Left lung (tissue), 4 donors: ENCODE measurements at regions not wholly inside any gene's neighbourhood (a gene's known extent, or its start where the extent isn't known, plus 50 kb on each side); places are given as distances from the start of the nearest gene placed in this dataset.

Experiments
- ATAC-seq: fragments of 200-7000 bp; cut with Tn5 transposase; one replicate; pipeline ENCODE4 v1.9.1; 2020; ENCODE audit warnings: moderate library complexity
- DNase-seq, 4 donors: peaks; one replicate each; pipeline ENCODE4 v3.0.0-alpha.2; 2013 to 2020
- H3K27ac ChIP-seq, 2 donors: fragments of 200-600 bp; sonication (generic) in 1 of 2; one replicate each; pipeline versions ENCODE4 v1.5.0 to v1.8.0; 2020 to 2021
- H3K27me3 ChIP-seq, 2 donors: fragments of 200-600 bp; sonication (generic) in 1 of 2; one replicate each; pipeline versions ENCODE4 v1.5.0 to v1.8.0; 2020 to 2021
- H3K36me3 ChIP-seq, 2 donors: fragments of 200-600 bp; sonication (generic) in 1 of 2; one replicate each; pipeline versions ENCODE4 v1.5.0 to v1.8.0; 2020 to 2021
- H3K4me1 ChIP-seq, 2 donors: fragments of 200-600 bp; one replicate each; pipeline ENCODE4 v1.8.0; 2021
- H3K4me3 ChIP-seq, 2 donors: fragments of 200-600 bp; sonication (generic) in 1 of 2; one replicate each; pipeline versions ENCODE4 v1.5.0 to v1.8.0; 2020 to 2021; ENCODE audit warnings: mild to moderate bottlenecking in 1 of 2
- H3K9me3 ChIP-seq, 2 donors: fragments of 200-600 bp; sonication (generic) in 1 of 2; one replicate each; pipeline versions ENCODE4 v1.5.0 to v1.8.0; 2020 to 2021
- intact Hi-C, 2 donors: fragments of 100-400 bp; cut with DNase I; formaldehyde crosslinking; loops; one replicate each; pipeline versions ENCODE4 v1.11.2 to v1.14.2; 2022
- TF ChIP-seq, protein P1 (sequence below), 2 donors: fragments of 200-600 bp; sonication (generic) in 1 of 2; IDR thresholded peaks; one replicate each; pipeline versions ENCODE4 v1.5.0 to v1.8.0; 2021; ENCODE audit warnings: antibody characterized with exemption in 2 of 2
- donor health status: DM: no; HTN: yes; CAD: no.
- donor health status: DM: no; HTN: no; CAD: no.

DNA sequence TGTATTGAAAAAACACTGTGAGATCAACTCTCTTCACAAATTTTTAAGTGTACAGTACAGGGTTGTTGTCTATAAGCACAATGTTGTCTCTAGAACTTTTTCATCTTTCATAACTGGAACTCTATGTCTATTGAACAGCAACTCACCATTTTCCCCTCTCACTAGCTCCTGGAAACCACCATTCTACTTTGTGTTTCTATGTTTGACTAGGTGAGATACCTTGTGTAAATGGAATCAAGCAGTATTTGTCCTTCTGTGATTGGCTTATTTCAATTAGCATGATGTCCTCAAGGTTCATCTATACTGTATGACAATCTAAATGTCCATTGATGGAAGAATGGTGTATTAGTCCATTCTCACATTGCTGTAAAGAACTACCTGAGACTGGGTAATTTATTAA, 210.1 kb upstream of the FUT9 start:
- intact Hi-C loops = no loop called here
- H3K9me3 ChIP-seq = no peaks in the 10 kb centered on the region
- no peaks in the 10 kb centered on the region for H3K36me3 ChIP-seq
- no peaks in the 10 kb centered on the region for H3K4me1 ChIP-seq
- TF ChIP-seq, protein P1, sequence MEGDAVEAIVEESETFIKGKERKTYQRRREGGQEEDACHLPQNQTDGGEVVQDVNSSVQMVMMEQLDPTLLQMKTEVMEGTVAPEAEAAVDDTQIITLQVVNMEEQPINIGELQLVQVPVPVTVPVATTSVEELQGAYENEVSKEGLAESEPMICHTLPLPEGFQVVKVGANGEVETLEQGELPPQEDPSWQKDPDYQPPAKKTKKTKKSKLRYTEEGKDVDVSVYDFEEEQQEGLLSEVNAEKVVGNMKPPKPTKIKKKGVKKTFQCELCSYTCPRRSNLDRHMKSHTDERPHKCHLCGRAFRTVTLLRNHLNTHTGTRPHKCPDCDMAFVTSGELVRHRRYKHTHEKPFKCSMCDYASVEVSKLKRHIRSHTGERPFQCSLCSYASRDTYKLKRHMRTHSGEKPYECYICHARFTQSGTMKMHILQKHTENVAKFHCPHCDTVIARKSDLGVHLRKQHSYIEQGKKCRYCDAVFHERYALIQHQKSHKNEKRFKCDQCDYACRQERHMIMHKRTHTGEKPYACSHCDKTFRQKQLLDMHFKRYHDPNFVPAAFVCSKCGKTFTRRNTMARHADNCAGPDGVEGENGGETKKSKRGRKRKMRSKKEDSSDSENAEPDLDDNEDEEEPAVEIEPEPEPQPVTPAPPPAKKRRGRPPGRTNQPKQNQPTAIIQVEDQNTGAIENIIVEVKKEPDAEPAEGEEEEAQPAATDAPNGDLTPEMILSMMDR (IDR thresholded peaks at IDR 0.05) = no peak
- no peaks in the 10 kb centered on the region for H3K27me3 ChIP-seq
- H3K27ac ChIP-seq = no peak overlapping the region
- H3K4me3 ChIP-seq = no peak overlapping the region
- no peak for DNase-seq
- ATAC-seq = no peak

DNA sequence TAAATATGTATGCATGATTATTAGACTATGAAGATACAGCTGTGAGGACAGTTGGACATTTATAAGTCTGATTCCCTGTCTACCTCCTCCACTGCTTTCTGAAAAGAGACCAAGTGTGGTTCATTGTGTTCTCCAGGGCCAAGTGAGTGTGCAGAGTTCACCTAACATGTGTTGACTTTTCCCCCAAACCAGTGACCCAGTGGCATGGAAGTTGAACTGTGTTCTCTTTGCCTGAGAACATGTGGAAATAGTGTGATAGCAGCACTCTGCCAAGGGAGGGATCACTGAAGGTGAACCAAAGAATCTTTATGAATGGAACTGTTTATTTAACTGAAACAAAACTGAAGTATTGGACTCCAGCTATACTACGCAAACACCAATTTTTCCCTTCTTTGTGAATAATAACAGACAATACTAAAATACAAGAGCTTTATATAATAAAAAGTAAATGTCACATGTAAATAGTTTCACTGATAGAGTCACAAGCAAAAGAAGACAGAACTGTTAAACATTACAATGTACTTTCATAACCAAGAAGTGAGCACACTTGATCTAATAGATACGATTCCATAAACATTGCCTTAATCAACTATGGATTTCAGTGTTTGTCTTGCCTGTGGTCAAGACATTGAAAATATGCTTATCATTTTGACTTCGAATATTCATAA, 200.3 kb upstream of the FUT9 start:
- Histone ChIP-seq H3K36me3 (no peaks in the 10 kb centered on the region), H3K9me3 (no peaks in the 10 kb centered on the region), H3K27me3 (no peaks in the 10 kb centered on the region), H3K4me1 (no peaks in the 10 kb centered on the region), H3K4me3 (no peak overlapping the region), H3K27ac (no peak overlapping the region)
- intact Hi-C loops = no loop called here
- TF ChIP-seq, protein P1 (IDR thresholded peaks at IDR 0.05) = no peak
- ATAC-seq (no peak), DNase-seq (no peak)

DNA sequence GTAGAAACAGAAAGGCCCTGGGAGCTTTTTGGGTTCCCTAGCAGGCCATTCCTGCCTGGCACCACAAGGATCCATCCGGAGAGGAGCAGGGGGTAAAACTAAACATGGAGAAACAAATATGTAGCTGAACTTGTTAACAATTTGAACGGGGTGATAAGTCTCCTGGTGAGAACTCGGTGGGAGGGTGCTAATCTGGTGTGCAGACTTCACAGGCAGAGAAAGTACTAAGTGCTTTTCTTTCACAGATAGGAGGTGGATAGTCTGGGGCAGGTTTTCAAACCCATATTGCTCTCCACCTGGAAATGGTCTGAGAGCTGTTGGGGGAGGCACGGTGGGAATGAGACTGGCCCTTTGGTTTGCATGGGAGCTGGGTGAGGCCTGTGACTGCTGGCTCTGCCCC, 196.3 kb upstream of the FUT9 start:
- DNase-seq (no peak), ATAC-seq (no peak)
- TF ChIP-seq, protein P1 (IDR thresholded peaks at IDR 0.05) = no peak
- H3K36me3 ChIP-seq = no peaks in the 10 kb centered on the region
- H3K4me3 ChIP-seq = no peak overlapping the region
- H3K9me3 ChIP-seq = no peaks in the 10 kb centered on the region
- H3K27me3 ChIP-seq = no peaks in the 10 kb centered on the region
- no peaks in the 10 kb centered on the region for H3K4me1 ChIP-seq
- intact Hi-C loops = no loop called here
- H3K27ac ChIP-seq = no peak overlapping the region

DNA sequence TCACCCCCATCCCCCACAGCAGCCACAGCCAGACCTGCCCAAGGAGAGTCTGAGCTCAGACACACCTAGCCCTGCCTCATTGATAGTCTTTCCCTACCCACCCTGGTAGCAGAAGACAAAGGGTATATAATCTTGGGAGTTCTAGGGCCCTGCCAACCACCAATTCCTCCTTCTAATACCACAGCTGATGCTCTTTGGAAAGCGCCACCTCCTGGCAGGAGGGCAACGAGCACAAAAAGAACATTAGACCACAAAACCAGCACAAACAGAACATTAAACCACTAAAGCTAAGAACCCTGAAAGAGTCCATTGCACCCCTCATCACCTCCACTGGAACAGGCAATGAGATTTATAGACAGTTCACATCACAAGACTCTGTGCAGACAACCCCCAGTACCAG, 195.8 kb upstream of the FUT9 start:
- H3K27ac ChIP-seq = no peak overlapping the region
- DNase-seq = no peak
- ATAC-seq = no peak
- H3K9me3 ChIP-seq = peaks cover 0 to 3% of the 10 kb centered on the region in 2 donors
- no peaks in the 10 kb centered on the region for H3K4me1 ChIP-seq
- TF ChIP-seq, protein P1 (IDR thresholded peaks at IDR 0.05) = no peak
- H3K27me3 ChIP-seq = no peaks in the 10 kb centered on the region
- intact Hi-C loops = no loop called here
- H3K36me3 ChIP-seq = no peaks in the 10 kb centered on the region
- no peak overlapping the region for H3K4me3 ChIP-seq

DNA sequence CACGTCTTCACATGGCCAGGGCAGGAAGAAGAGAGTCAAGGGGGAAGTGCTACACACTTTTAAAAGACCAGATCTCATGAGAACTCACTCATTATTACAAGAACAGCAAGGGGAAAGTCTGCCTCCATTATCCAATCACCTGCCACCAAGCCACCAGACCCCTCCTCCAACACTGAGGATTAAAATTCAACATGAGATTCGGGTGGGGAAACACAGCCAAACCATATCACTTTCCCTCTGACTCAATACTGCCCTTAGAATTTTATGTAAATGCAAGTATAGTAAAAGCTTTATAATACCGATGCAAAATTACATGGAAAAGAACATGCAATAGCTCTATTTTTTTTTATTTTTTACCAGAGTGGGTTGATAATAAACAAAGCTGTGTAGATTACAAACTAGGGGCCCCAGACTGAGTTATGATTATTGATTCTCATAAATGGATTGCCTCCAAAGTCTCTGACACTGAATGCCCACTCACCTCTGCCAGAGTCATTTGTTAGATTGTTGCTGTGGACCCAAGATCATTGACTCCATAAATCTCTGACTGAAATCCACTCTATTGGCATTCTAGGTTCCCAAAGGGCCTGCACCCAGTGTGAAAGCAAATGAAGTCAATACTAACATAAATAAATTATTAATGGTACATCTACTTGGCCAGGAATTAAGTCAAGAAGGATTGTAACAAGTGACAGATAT, 184.8 kb upstream of the FUT9 start:
- no peaks in the 10 kb centered on the region for H3K4me1 ChIP-seq
- TF ChIP-seq, protein P1 (IDR thresholded peaks at IDR 0.05) = no peak
- intact Hi-C loops = no loop called here
- no peaks in the 10 kb centered on the region for H3K27me3 ChIP-seq
- ATAC-seq (no peak), DNase-seq (no peak)
- peaks cover 0 to 5% of the 10 kb centered on the region in 2 donors for H3K9me3 ChIP-seq
- H3K4me3 ChIP-seq = no peak overlapping the region
- H3K36me3 ChIP-seq = no peaks in the 10 kb centered on the region
- no peak overlapping the region for H3K27ac ChIP-seq
